Fibroblast of lung (primary cell): ENCODE measurements at regions not wholly inside any gene's neighbourhood (a gene's known extent, or its start where the extent isn't known, plus 50 kb on each side); places are given as distances from the start of the nearest gene placed in this dataset.

Experiments used
- CTCF ChIP-seq, 2 donors: IDR thresholded peaks in 1 of 2; conservative IDR thresholded peaks in 1 of 2; 1 replicate in 1 of 2; 2 replicates in 1 of 2; pipeline ENCODE4 v1.5.1; 2011 to 2012; ENCODE audit warnings: low read length in 2 of 2, control low read depth in 1 of 2, inconsistent platforms in 1 of 2, low read depth in 1 of 2, mild to moderate bottlenecking in 1 of 2
- EZH2 ChIP-seq: IDR thresholded peaks from 2 replicates; pipeline ENCODE4 v1.5.1; 2012; ENCODE audit warnings: low read length, control low read depth, mild to moderate bottlenecking; ENCODE audit errors: missing control alignments

DNA sequence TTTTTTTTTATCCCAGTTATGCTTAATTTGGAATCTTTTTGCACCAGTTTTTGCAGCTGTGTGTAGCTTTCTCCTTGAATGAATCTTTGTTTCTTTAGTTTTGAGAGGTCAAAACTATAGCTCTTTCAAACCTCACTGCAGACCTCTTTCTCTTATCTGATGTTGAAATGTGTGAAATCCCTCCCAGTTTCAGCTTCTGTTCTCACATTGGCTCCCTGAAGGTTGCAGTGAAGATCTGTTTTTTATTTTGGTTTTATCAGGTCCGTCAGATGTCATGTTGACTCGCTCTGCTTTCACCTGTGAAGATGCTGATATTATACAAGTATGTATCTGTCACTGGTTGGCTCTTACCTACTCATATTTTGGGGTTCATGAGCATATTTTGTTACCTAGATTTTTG is 372.0 kb downstream of the RFC3 start:
- TF ChIP-seq CTCF (conservative IDR thresholded peaks at IDR 0.05 in 1 of 2, IDR thresholded peaks at IDR 0.05 in 1 of 2; ENCODE audit: low read depth in 1 of 2, low read length in 2 of 2) (no peak), EZH2 (no peak)
